ENCODE measurements at regions not wholly inside any gene's neighbourhood (a gene's known extent, or its start where the extent isn't known, plus 50 kb on each side); places are given as distances from the start of the nearest gene placed in this dataset.
"Not testable (repeated sequence)": the region's sequence is repeated elsewhere in the genome, so short reads cannot be mapped to it uniquely, and the experiment has no call there.

GRCh38 chr5:102668220-102668932 is 86.7 kb upstream of the PAM start:
- H3K27ac ChIP-seq (ENCODE audit: low read length): no peak overlapping the region
- no peaks in the 10 kb centered on the region for H3K36me3 ChIP-seq (ENCODE audit: control insufficient read depth in 1 of 2, insufficient read depth in 2 of 2, low read length in 2 of 2)
- no peaks in the 10 kb centered on the region for H3K27me3 ChIP-seq (ENCODE audit: low read depth, low read length)
- H3K4me3 ChIP-seq (ENCODE audit: low read depth in 1 of 2, low read length in 2 of 2): no peak overlapping the region
- no peaks in the 10 kb centered on the region for H3K4me1 ChIP-seq (ENCODE audit: control insufficient read depth in 1 of 2, insufficient read depth in 2 of 2, low read length in 2 of 2)
- H3K9me3 ChIP-seq (ENCODE audit: control insufficient read depth in 1 of 2, low read length in 2 of 2): no peaks in the 10 kb centered on the region

- Histone ChIP-seq H3K27ac (ENCODE audit: low read length) (no peak overlapping the region), H3K9me3 (ENCODE audit: control insufficient read depth in 1 of 2, low read length in 2 of 2) (no peaks in the 10 kb centered on the region), H3K36me3 (ENCODE audit: control insufficient read depth in 1 of 2, insufficient read depth in 2 of 2, low read length in 2 of 2) (no peaks in the 10 kb centered on the region), H3K27me3 (ENCODE audit: low read depth, low read length) (no peaks in the 10 kb centered on the region), H3K4me1 (ENCODE audit: control insufficient read depth in 1 of 2, insufficient read depth in 2 of 2, low read length in 2 of 2) (no peaks in the 10 kb centered on the region), H3K4me3 (ENCODE audit: low read depth in 1 of 2, low read length in 2 of 2) (no peak overlapping the region)
Measured at GRCh38 chr5:102670224-102670836, 84.8 kb upstream of the PAM start.

- not testable (repeated sequence) for H3K27me3 ChIP-seq (ENCODE audit: low read depth, low read length); H3K36me3 ChIP-seq (ENCODE audit: control insufficient read depth in 1 of 2, insufficient read depth in 2 of 2, low read length in 2 of 2); H3K4me3 ChIP-seq (ENCODE audit: low read depth in 1 of 2, low read length in 2 of 2); H3K9me3 ChIP-seq (ENCODE audit: control insufficient read depth in 1 of 2, low read length in 2 of 2); H3K27ac ChIP-seq (ENCODE audit: low read length); H3K4me1 ChIP-seq (ENCODE audit: control insufficient read depth in 1 of 2, insufficient read depth in 2 of 2, low read length in 2 of 2)
Measured at GRCh38 chr5:102671033-102671734, 83.9 kb upstream of the PAM start.

GRCh38 chr5:102678267-102679058 is 76.6 kb upstream of the PAM start:
- Histone ChIP-seq H3K4me1 (ENCODE audit: control insufficient read depth in 1 of 2, insufficient read depth in 2 of 2, low read length in 2 of 2) (no peaks in the 10 kb centered on the region), H3K4me3 (ENCODE audit: low read depth in 1 of 2, low read length in 2 of 2) (no peak overlapping the region), H3K27ac (ENCODE audit: low read length) (no peak overlapping the region), H3K27me3 (ENCODE audit: low read depth, low read length) (no peaks in the 10 kb centered on the region), H3K36me3 (ENCODE audit: control insufficient read depth in 1 of 2, insufficient read depth in 2 of 2, low read length in 2 of 2) (no peaks in the 10 kb centered on the region), H3K9me3 (ENCODE audit: control insufficient read depth in 1 of 2, low read length in 2 of 2) (no peaks in the 10 kb centered on the region)

DNA sequence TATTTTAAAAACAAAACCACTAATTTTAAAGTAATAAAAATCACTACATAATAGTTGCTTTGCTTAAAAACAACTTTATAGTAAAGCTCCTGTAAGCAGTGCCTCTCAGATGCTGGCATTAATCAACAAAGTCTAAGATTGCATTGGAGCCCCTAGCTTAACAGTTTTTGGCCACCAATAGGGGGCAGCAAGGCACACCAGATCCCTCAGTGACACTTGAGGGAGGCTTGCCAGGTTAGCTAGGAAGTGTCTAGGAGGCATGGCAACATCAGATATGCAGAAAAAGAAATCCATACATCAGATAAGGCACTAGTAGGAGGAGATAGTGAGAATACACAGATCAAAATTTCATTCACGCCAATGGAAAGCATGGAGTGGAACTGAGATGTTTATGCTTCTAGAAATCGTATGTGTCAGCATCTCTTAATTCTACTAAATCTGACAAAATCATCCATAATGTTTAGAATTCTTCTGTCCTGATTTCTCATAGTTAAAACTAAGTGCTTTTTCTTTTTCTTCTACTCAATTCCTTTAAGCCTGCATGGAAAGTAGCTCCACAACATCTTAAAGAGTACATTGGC is 73.6 kb upstream of the PAM start:
- H3K9me3 ChIP-seq (ENCODE audit: control insufficient read depth in 1 of 2, low read length in 2 of 2): no peaks in the 10 kb centered on the region
- H3K27me3 ChIP-seq (ENCODE audit: low read depth, low read length): no peaks in the 10 kb centered on the region
- no peaks in the 10 kb centered on the region for H3K4me1 ChIP-seq (ENCODE audit: control insufficient read depth in 1 of 2, insufficient read depth in 2 of 2, low read length in 2 of 2)
- no peaks in the 10 kb centered on the region for H3K36me3 ChIP-seq (ENCODE audit: control insufficient read depth in 1 of 2, insufficient read depth in 2 of 2, low read length in 2 of 2)
- H3K27ac ChIP-seq (ENCODE audit: low read length): no peak overlapping the region
- H3K4me3 ChIP-seq (ENCODE audit: low read depth in 1 of 2, low read length in 2 of 2): no peak overlapping the region

GRCh38 chr5:102682101-102682647 is 72.9 kb upstream of the PAM start:
- H3K4me3 ChIP-seq (ENCODE audit: low read depth in 1 of 2, low read length in 2 of 2): no peak overlapping the region
- no peak overlapping the region for H3K27ac ChIP-seq (ENCODE audit: low read length)
- no peaks in the 10 kb centered on the region for H3K27me3 ChIP-seq (ENCODE audit: low read depth, low read length)
- H3K9me3 ChIP-seq (ENCODE audit: control insufficient read depth in 1 of 2, low read length in 2 of 2): no peaks in the 10 kb centered on the region
- no peaks in the 10 kb centered on the region for H3K4me1 ChIP-seq (ENCODE audit: control insufficient read depth in 1 of 2, insufficient read depth in 2 of 2, low read length in 2 of 2)
- H3K36me3 ChIP-seq (ENCODE audit: control insufficient read depth in 1 of 2, insufficient read depth in 2 of 2, low read length in 2 of 2): no peaks in the 10 kb centered on the region

DNA sequence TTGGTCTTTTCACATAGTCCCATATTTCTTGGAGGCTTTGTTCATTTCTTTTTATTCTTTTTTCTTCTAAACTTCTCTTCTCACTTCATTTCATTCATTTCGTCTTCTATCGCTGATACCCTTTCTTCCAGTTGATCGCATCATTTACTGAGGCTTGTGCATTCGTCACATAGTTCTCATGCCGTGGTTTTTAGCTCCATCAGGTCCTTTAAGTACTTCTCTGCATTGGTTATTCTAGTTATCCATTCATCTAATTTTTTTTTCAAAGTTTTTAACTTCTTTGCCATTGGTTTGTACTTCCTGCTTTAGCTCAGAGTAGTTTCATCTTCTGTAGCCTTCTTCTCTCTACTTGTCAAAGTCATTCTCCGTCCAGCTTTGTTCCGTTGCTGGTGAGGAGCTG is 67.0 kb upstream of the PAM start:
- H3K27me3 ChIP-seq (ENCODE audit: low read depth, low read length); H3K4me1 ChIP-seq (ENCODE audit: control insufficient read depth in 1 of 2, insufficient read depth in 2 of 2, low read length in 2 of 2); H3K36me3 ChIP-seq (ENCODE audit: control insufficient read depth in 1 of 2, insufficient read depth in 2 of 2, low read length in 2 of 2); H3K9me3 ChIP-seq (ENCODE audit: control insufficient read depth in 1 of 2, low read length in 2 of 2); H3K4me3 ChIP-seq (ENCODE audit: low read depth in 1 of 2, low read length in 2 of 2); H3K27ac ChIP-seq (ENCODE audit: low read length): not testable (repeated sequence)

- not testable (repeated sequence) for H3K9me3 ChIP-seq (ENCODE audit: control insufficient read depth in 1 of 2, low read length in 2 of 2); H3K36me3 ChIP-seq (ENCODE audit: control insufficient read depth in 1 of 2, insufficient read depth in 2 of 2, low read length in 2 of 2); H3K4me3 ChIP-seq (ENCODE audit: low read depth in 1 of 2, low read length in 2 of 2); H3K27me3 ChIP-seq (ENCODE audit: low read depth, low read length); H3K4me1 ChIP-seq (ENCODE audit: control insufficient read depth in 1 of 2, insufficient read depth in 2 of 2, low read length in 2 of 2); H3K27ac ChIP-seq (ENCODE audit: low read length)
Measured at GRCh38 chr5:102688581-102689342, 66.3 kb upstream of the PAM start.

GRCh38 chr5:102690910-102691309 is 64.2 kb upstream of the PAM start:
- no peaks in the 10 kb centered on the region for H3K4me1 ChIP-seq (ENCODE audit: control insufficient read depth in 1 of 2, insufficient read depth in 2 of 2, low read length in 2 of 2)
- no peak overlapping the region for H3K27ac ChIP-seq (ENCODE audit: low read length)
- no peak overlapping the region for H3K4me3 ChIP-seq (ENCODE audit: low read depth in 1 of 2, low read length in 2 of 2)
- no peaks in the 10 kb centered on the region for H3K36me3 ChIP-seq (ENCODE audit: control insufficient read depth in 1 of 2, insufficient read depth in 2 of 2, low read length in 2 of 2)
- H3K9me3 ChIP-seq (ENCODE audit: control insufficient read depth in 1 of 2, low read length in 2 of 2): no peaks in the 10 kb centered on the region
- H3K27me3 ChIP-seq (ENCODE audit: low read depth, low read length): no peaks in the 10 kb centered on the region

DNA sequence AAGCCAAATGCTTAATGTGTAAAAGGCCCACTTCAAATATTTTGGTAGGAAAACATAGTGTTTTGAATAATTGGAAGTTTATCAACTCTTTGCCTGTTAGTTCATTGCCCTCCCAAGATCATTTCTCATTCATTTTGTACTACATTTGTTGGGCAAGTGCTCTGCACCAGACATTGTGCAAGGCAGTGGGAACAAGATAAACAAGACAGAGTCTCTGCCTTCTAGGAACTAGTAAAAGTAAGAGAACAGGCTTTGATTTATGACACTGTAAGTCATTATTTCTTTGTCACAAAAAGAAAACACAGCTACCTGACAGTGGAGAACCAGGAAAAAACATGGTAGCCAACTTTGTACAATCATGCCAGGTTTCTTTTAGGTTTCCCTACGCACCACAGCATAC is 63.7 kb upstream of the PAM start:
- no peak overlapping the region for H3K4me3 ChIP-seq (ENCODE audit: low read depth in 1 of 2, low read length in 2 of 2)
- no peak overlapping the region for H3K27ac ChIP-seq (ENCODE audit: low read length)
- H3K27me3 ChIP-seq (ENCODE audit: low read depth, low read length): no peaks in the 10 kb centered on the region
- H3K4me1 ChIP-seq (ENCODE audit: control insufficient read depth in 1 of 2, insufficient read depth in 2 of 2, low read length in 2 of 2): no peaks in the 10 kb centered on the region
- H3K36me3 ChIP-seq (ENCODE audit: control insufficient read depth in 1 of 2, insufficient read depth in 2 of 2, low read length in 2 of 2): no peaks in the 10 kb centered on the region
- no peaks in the 10 kb centered on the region for H3K9me3 ChIP-seq (ENCODE audit: control insufficient read depth in 1 of 2, low read length in 2 of 2)
